SK-N-SH (cell line): ENCODE measurements at regions not wholly inside any gene's neighbourhood (a gene's known extent, or its start where the extent isn't known, plus 50 kb on each side); places are given as distances from the start of the nearest gene placed in this dataset.
A peak's percentile ranks its signal among the peaks of the same experiment; 100 is the strongest.

Experiments
- CTCF ChIA-PET: fragments of 300-600, 350-600 bp; formaldehyde crosslinking; extraction: SDS; loops from one replicate; lab custom pipeline; 2021; lab: Yijun Ruan, JAX
- POLR2A ChIA-PET: fragments of 350-600 bp; sonication (Branson Sonifier 250); formaldehyde crosslinking; extraction: SDS; loops from one replicate; lab custom pipeline; 2020; ENCODE audit warnings: antibody characterized with exemption, inconsistent platforms; lab: Yijun Ruan, JAX
- DNase-seq: peaks from one replicate; pipeline ENCODE4 v3.0.0; 2012
- H2AFZ ChIP-seq: fragments of 200-600 bp; sonication (generic); 2 replicates; pipeline ENCODE4 v1.8.1; 2016; ENCODE audit warnings: antibody characterized with exemption, mild to moderate bottlenecking, low read depth
- H3F3A ChIP-seq: fragments of 200-600 bp; sonication (generic); replicated peaks from 2 replicates; pipeline ENCODE3; 2016; ENCODE audit warnings: antibody characterized with exemption, mild to moderate bottlenecking; ENCODE audit not compliant: insufficient read depth
- H3K27ac ChIP-seq, 2 experiments: fragments of 200-500 bp in 1 of 2; fragments of 200-600 bp in 1 of 2; sonication (Bioruptor generic) in 1 of 2; sonication (generic), shearing (Covaris generic) in 1 of 2; 2 replicates each; pipeline versions ENCODE4 v1.5.1 to v1.6.1; 2014 to 2016; ENCODE audit warnings: low read depth in 2 of 2, inconsistent platforms in 1 of 2, low read length in 1 of 2, mild to moderate bottlenecking in 1 of 2, mixed read lengths in 1 of 2
- H3K27me3 ChIP-seq: fragments of 200-600 bp; sonication (generic), shearing (Covaris generic); 2 replicates; pipeline ENCODE4 v1.6.1; 2016; ENCODE audit warnings: mixed run types; ENCODE audit not compliant: insufficient read depth
- H3K36me3 ChIP-seq, 2 experiments: fragments of 200-500 bp in 1 of 2; fragments of 200-600 bp in 1 of 2; sonication (Bioruptor generic) in 1 of 2; sonication (generic) in 1 of 2; replicated peaks in 1 of 2; 2 replicates each; pipeline versions ENCODE3 to v1.5.1; 2014 to 2016; ENCODE audit warnings: low read length in 1 of 2, mild to moderate bottlenecking in 1 of 2; ENCODE audit not compliant: insufficient read depth in 2 of 2, control insufficient read depth in 1 of 2
- H3K4me1 ChIP-seq, 2 experiments: fragments of 200-500 bp in 1 of 2; fragments of 200-600 bp in 1 of 2; sonication (Bioruptor generic) in 1 of 2; sonication (generic), shearing (Covaris generic) in 1 of 2; 2 replicates each; pipeline versions ENCODE4 v1.5.1 to v1.6.1; 2014 to 2016; ENCODE audit warnings: low read depth in 1 of 2, low read length in 1 of 2, mixed run types in 1 of 2; ENCODE audit not compliant: insufficient read depth in 2 of 2, control insufficient read depth in 1 of 2
- H3K4me2 ChIP-seq: fragments of 200-600 bp; sonication (generic), shearing (Covaris generic); 2 replicates; pipeline ENCODE4 v1.6.1; 2017; ENCODE audit warnings: mixed run types
- H3K4me3 ChIP-seq, 2 experiments: fragments of 200-500 bp in 1 of 2; fragments of 200-600 bp in 1 of 2; sonication (Bioruptor generic) in 1 of 2; sonication (generic), shearing (Covaris generic) in 1 of 2; 2 replicates each; pipeline versions ENCODE4 v1.5.1 to v1.8.1; 2014 to 2016; ENCODE audit warnings: low read depth in 2 of 2, inconsistent platforms in 1 of 2, low read length in 1 of 2, mild to moderate bottlenecking in 1 of 2, mixed read lengths in 1 of 2, moderate library complexity in 1 of 2
- H3K79me2 ChIP-seq: fragments of 200-600 bp; sonication (generic); 2 replicates; pipeline ENCODE4 v1.8.1; 2017; ENCODE audit warnings: mild to moderate bottlenecking; ENCODE audit not compliant: insufficient read depth
- H3K9ac ChIP-seq: fragments of 200-600 bp; sonication (generic); 2 replicates; pipeline ENCODE4 v1.6.1; 2017; ENCODE audit warnings: mixed run types
- H3K9me2 ChIP-seq: fragments of 200-600 bp; sonication (generic); 2 replicates; pipeline ENCODE4 v1.6.1; 2017; ENCODE audit warnings: mixed run types
- H3K9me3 ChIP-seq: fragments of 200-600 bp; sonication (generic); 2 replicates; pipeline ENCODE4 v1.6.1; 2017; ENCODE audit warnings: mixed run types, mild to moderate bottlenecking, moderate library complexity
- H4K20me1 ChIP-seq: fragments of 200-600 bp; sonication (generic); 2 replicates; pipeline ENCODE4 v1.6.1; 2017; ENCODE audit warnings: mild to moderate bottlenecking, mixed run types; ENCODE audit not compliant: insufficient read depth
- CHD2 ChIP-seq: fragments of 150-350 bp; IDR thresholded peaks from 2 replicates; pipeline ENCODE4 v1.6.1; 2018; ENCODE audit warnings: low read length; ENCODE audit not compliant: partially characterized antibody
- ELF1 ChIP-seq: IDR thresholded peaks from 2 replicates; pipeline ENCODE4 v1.4.0; 2012
- EP300 ChIP-seq, 2 experiments: IDR thresholded peaks; 2 replicates each; pipeline versions ENCODE4 v1.4.0 to v1.6.1; 2012; ENCODE audit warnings: borderline replicate concordance in 1 of 2, low read depth in 1 of 2, low read length in 1 of 2
- GATA2 ChIP-seq: sonication (generic); formaldehyde crosslinking; IDR thresholded peaks from 2 replicates; pipeline ENCODE4 v1.5.0; 2020; ENCODE audit warnings: mild to moderate bottlenecking, missing genetic modification reagents
- JUND ChIP-seq: IDR thresholded peaks from 2 replicates; pipeline ENCODE4 v1.4.0; 2012
- MEF2A ChIP-seq: IDR thresholded peaks from 2 replicates; pipeline ENCODE4 v1.4.0; 2012; ENCODE audit warnings: low read depth, borderline replicate concordance
- NFIC ChIP-seq: IDR thresholded peaks from 2 replicates; pipeline ENCODE4 v1.4.0; 2012; ENCODE audit warnings: borderline replicate concordance
- NRF1 ChIP-seq: IDR thresholded peaks from 2 replicates; pipeline ENCODE4 v1.6.1; 2012; ENCODE audit warnings: low read depth, mild to moderate bottlenecking, low read length
- RCOR1 ChIP-seq: fragments of 150-350 bp; IDR thresholded peaks from 2 replicates; pipeline ENCODE4 v1.6.1; 2017; ENCODE audit warnings: antibody characterized with exemption, low read length
- SIN3A ChIP-seq: IDR thresholded peaks from 2 replicates; pipeline ENCODE4 v1.6.1; 2012; ENCODE audit warnings: low read depth, mild to moderate bottlenecking, low read length, moderate library complexity, borderline replicate concordance
- TCF12 ChIP-seq: IDR thresholded peaks from 2 replicates; pipeline ENCODE4 v1.4.0; 2012
- TEAD4 ChIP-seq: IDR thresholded peaks from 2 replicates; pipeline ENCODE4 v1.4.0; 2012; ENCODE audit warnings: mild to moderate bottlenecking, borderline replicate concordance; ENCODE audit not compliant: insufficient read depth
- whole genome bisulfite sequencing: methylation state at CpG from one replicate; pipeline ENCODE4 v1.1.6; 2017; ENCODE audit warnings: low lambda C conversion rate; 5-methylcytosine and 5-hydroxymethylcytosine counted together
- TF ChIP-seq, protein P1 (sequence below): IDR thresholded peaks from 2 replicates; pipeline ENCODE4 v1.4.0; 2012; ENCODE audit warnings: low read depth, borderline replicate concordance
- TF ChIP-seq, protein P2 (sequence below): IDR thresholded peaks from 2 replicates; pipeline ENCODE4; 2012

DNA sequence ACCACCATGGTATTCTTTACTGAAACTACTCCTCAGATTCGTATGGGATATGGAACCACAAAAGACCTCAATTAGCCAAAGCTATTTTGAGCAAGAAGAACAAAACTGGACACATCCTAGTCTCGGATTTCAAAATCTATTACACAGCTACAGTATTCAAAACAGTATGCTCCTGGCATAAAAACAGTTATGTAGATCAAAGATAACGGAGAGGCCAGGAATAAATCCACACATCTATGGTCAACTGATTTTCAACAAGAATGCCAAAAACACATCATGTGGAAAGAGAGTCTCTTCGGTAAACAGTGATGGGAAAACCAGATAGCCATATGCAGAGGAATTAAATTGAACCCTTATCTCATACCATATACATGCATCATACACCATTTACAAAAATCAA is 155.3 kb downstream of the SPCS3 start:
- no peak overlapping the region for H2AFZ ChIP-seq
- H3F3A ChIP-seq = peaks cover 12% of the 10 kb centered on the region
- ChIA-PET POLR2A (no interaction called here), CTCF (no interaction called here)
- H4K20me1 ChIP-seq = no peaks in the 10 kb centered on the region
- no peaks in the 10 kb centered on the region for H3K36me3 ChIP-seq
- WGBS = 16% methylated on average over 4 of the region's 4 CpGs
- H3K9me2 ChIP-seq = no peaks in the 10 kb centered on the region
- no peak overlapping the region for H3K27ac ChIP-seq
- TF ChIP-seq RCOR1 (no peak), ELF1 (no peak), GATA2 (CRISPR knock-in tag) (no peak), TCF12 (peak; percentile 47), TEAD4 (no peak), JUND (0 out of 2 replicates have a peak, but pooled peaks have one; percentile 28), MEF2A (0 out of 2 replicates have a peak, but pooled peaks have one; percentile 35), CHD2 (no peak), NRF1 (no peak), NFIC (peak; percentile 48), EP300 (IDR thresholded peaks at IDR 0.05; ENCODE audit: borderline replicate concordance in 1 of 2, low read depth in 1 of 2, low read length in 1 of 2) (peak in 1 of 2 experiments; percentile 43; a peak in 2 of 4 replicates)
- TF ChIP-seq, protein P1, sequence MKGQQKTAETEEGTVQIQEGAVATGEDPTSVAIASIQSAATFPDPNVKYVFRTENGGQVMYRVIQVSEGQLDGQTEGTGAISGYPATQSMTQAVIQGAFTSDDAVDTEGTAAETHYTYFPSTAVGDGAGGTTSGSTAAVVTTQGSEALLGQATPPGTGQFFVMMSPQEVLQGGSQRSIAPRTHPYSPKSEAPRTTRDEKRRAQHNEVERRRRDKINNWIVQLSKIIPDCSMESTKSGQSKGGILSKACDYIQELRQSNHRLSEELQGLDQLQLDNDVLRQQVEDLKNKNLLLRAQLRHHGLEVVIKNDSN = no peak
- TF ChIP-seq, protein P2, sequence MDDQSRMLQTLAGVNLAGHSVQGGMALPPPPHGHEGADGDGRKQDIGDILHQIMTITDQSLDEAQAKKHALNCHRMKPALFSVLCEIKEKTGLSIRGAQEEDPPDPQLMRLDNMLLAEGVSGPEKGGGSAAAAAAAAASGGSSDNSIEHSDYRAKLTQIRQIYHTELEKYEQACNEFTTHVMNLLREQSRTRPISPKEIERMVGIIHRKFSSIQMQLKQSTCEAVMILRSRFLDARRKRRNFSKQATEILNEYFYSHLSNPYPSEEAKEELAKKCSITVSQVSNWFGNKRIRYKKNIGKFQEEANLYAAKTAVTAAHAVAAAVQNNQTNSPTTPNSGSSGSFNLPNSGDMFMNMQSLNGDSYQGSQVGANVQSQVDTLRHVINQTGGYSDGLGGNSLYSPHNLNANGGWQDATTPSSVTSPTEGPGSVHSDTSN = peak; percentile 21; the same call in 1 of the 2 replicates
- H3K4me1 ChIP-seq = no peaks in the 10 kb centered on the region
- H3K27me3 ChIP-seq = no peaks in the 10 kb centered on the region
- H3K4me2 ChIP-seq = no peak overlapping the region
- H3K4me3 ChIP-seq = no peak overlapping the region
- no peaks in the 10 kb centered on the region for H3K9me3 ChIP-seq
- H3K79me2 ChIP-seq = no peaks in the 10 kb centered on the region
- DNase-seq = no peak
- H3K9ac ChIP-seq = no peak overlapping the region

DNA sequence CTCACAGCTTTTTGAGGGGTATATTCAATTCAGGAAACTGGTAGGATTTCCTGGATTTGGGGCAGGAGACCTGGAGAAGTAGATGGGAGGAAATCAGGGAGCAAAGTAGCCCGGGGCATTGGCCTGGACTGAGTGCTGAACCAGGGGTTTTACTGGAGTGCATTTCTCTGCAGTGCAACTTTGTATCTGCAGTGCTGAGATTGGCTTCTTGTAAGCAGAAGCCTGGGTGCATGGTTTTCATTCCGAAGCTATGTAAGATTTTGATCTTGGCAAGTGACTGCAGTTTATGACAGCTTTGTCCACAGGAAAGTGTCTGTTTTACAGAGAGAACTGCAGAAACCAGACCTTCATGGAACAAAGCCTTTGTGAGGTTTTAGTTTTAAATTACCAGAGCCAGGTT is 158.3 kb downstream of the SPCS3 start:
- Histone ChIP-seq H3K27ac (peak overlapping the region in 1 of 2 experiments; percentile 79; a peak in 1 of 4 replicates), H3K9me3 (no peaks in the 10 kb centered on the region), H2AFZ (no peak overlapping the region), H3K79me2 (no peaks in the 10 kb centered on the region), H3K4me3 (no peak overlapping the region), H3K4me2 (peak overlapping the region; percentile 13; the same call in 1 of the 2 replicates), H3K27me3 (peaks cover 3% of the 10 kb centered on the region; the same call in 1 of the 2 replicates), H3K9me2 (no peaks in the 10 kb centered on the region), H3K36me3 (no peaks in the 10 kb centered on the region), H3F3A (peaks cover 12% of the 10 kb centered on the region), H3K9ac (no peak overlapping the region), H4K20me1 (no peaks in the 10 kb centered on the region), H3K4me1 (no peaks in the 10 kb centered on the region)
- CTCF ChIA-PET = no interaction called here
- 11% methylated on average over 2 of the region's 2 CpGs for WGBS
- POLR2A ChIA-PET = no interaction called here
- no peak for DNase-seq
- TF ChIP-seq TCF12 (peak; percentile 29), NFIC (0 out of 2 replicates have a peak, but pooled peaks have one; percentile 19), SIN3A (no peak)
